Breast epithelium (tissue), 4 donors: ENCODE measurements at regions not wholly inside any gene's neighbourhood (a gene's known extent, or its start where the extent isn't known, plus 50 kb on each side); places are given as distances from the start of the nearest gene placed in this dataset.

Experiments
- DNase-seq, 2 donors: peaks; one replicate each; pipeline ENCODE4 v3.0.0-alpha.2; 2019; ENCODE audit warnings: low spot score in 2 of 2
- H3K27ac ChIP-seq, 2 donors: fragments of 200-600 bp; sonication (generic) in 1 of 2; one replicate each; pipeline ENCODE4 v1.5.1; 2016 to 2019; ENCODE audit warnings: mild to moderate bottlenecking in 1 of 2
- H3K27me3 ChIP-seq, 2 donors: fragments of 200-600 bp; sonication (generic) in 1 of 2; one replicate each; pipeline versions ENCODE4 v1.5.1 to v1.6.0; 2017 to 2019; ENCODE audit warnings: control low read depth in 1 of 2, mild to moderate bottlenecking in 1 of 2
- H3K36me3 ChIP-seq: fragments of 200-600 bp; one replicate; pipeline ENCODE4 v1.5.1; 2019
- H3K4me1 ChIP-seq, 2 donors: fragments of 200-600 bp; sonication (generic); one replicate each; pipeline ENCODE4 v1.5.1; 2016 to 2019; ENCODE audit warnings: control low read depth in 1 of 2
- H3K4me3 ChIP-seq, 3 donors: fragments of 200-600 bp; sonication (generic); 1 replicate in 2 of 3; 2 replicates in 1 of 3; pipeline ENCODE4 v1.5.1; 2016 to 2019; ENCODE audit warnings: mild to moderate bottlenecking in 3 of 3, moderate library complexity in 2 of 3
- H3K9me3 ChIP-seq, 2 donors: fragments of 200-600 bp; sonication (generic) in 1 of 2; one replicate each; pipeline ENCODE4 v1.5.1; 2016 to 2019; ENCODE audit warnings: control low read depth in 1 of 2
- POLR2A ChIP-seq: fragments of 450-650 bp; IDR thresholded peaks from one replicate; pipeline ENCODE4 v1.6.1; 2016; ENCODE audit warnings: antibody characterized with exemption, mild to moderate bottlenecking, moderate library complexity
- POLR2AphosphoS5 ChIP-seq, 3 donors: sonication (generic); formaldehyde crosslinking; IDR thresholded peaks; one replicate each; pipeline ENCODE4 v1.6.1; 2017; ENCODE audit warnings: antibody characterized with exemption in 3 of 3
- intact Hi-C: fragments of 100-400 bp; cut with DNase I; formaldehyde crosslinking; loops from one replicate; pipeline ENCODE4 v1.15.1; 2023; ENCODE audit warnings: low total_unique reads
- TF ChIP-seq, protein P1 (sequence below), 3 donors: fragments of 450-650 bp; IDR thresholded peaks; one replicate each; pipeline ENCODE4 v1.5.1; 2016 to 2017; ENCODE audit warnings: antibody characterized with exemption in 3 of 3, mild to moderate bottlenecking in 3 of 3, moderate library complexity in 3 of 3

DNA sequence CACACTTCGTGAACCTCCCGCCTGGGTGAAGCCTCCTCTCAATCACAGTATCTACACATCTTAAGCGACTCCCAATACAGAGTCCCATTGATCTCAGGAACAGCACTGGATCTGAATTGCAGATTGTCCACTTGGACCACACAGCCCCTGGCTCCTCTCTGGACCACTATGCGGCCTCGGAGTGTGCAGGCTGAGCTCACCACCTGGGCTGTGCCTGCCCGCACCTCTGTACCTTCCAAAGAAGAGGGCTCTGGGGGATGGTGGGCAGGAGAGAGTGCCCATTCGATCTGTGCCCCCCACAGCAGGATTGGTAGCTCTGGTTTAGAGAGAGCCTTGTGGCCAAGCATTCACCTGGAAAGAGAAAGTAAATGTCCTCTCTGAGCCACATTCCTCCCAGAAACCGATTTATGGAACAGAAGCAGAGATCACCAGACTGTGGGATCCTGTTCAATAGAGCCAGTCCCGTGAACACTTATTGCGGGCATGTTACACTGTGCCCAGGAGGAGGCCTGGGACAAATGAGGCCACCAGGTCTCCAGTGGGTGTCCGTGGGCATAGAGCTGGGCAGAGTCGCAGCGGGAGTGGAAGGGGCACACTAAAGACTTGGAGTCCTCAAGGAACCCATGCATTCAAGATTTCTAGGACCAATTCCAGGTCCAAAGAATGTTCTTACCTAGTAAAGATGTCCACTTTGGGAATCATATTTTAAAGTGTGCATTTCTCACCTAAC is 141.6 kb upstream of the SOX1 start:
- H3K27ac ChIP-seq = no peak overlapping the region
- intact Hi-C loops = no loop called here
- no peak for DNase-seq
- no peaks in the 10 kb centered on the region for H3K4me1 ChIP-seq
- H3K9me3 ChIP-seq = no peaks in the 10 kb centered on the region
- no peak for TF ChIP-seq POLR2AphosphoS5 (IDR thresholded peaks at IDR 0.05)
- no peak for TF ChIP-seq POLR2A
- TF ChIP-seq, protein P1, sequence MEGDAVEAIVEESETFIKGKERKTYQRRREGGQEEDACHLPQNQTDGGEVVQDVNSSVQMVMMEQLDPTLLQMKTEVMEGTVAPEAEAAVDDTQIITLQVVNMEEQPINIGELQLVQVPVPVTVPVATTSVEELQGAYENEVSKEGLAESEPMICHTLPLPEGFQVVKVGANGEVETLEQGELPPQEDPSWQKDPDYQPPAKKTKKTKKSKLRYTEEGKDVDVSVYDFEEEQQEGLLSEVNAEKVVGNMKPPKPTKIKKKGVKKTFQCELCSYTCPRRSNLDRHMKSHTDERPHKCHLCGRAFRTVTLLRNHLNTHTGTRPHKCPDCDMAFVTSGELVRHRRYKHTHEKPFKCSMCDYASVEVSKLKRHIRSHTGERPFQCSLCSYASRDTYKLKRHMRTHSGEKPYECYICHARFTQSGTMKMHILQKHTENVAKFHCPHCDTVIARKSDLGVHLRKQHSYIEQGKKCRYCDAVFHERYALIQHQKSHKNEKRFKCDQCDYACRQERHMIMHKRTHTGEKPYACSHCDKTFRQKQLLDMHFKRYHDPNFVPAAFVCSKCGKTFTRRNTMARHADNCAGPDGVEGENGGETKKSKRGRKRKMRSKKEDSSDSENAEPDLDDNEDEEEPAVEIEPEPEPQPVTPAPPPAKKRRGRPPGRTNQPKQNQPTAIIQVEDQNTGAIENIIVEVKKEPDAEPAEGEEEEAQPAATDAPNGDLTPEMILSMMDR (IDR thresholded peaks at IDR 0.05) = no peak
- H3K36me3 ChIP-seq = no peaks in the 10 kb centered on the region
- H3K27me3 ChIP-seq = peaks cover 0 to 34% of the 10 kb centered on the region in 2 donors
- H3K4me3 ChIP-seq = no peak overlapping the region

DNA sequence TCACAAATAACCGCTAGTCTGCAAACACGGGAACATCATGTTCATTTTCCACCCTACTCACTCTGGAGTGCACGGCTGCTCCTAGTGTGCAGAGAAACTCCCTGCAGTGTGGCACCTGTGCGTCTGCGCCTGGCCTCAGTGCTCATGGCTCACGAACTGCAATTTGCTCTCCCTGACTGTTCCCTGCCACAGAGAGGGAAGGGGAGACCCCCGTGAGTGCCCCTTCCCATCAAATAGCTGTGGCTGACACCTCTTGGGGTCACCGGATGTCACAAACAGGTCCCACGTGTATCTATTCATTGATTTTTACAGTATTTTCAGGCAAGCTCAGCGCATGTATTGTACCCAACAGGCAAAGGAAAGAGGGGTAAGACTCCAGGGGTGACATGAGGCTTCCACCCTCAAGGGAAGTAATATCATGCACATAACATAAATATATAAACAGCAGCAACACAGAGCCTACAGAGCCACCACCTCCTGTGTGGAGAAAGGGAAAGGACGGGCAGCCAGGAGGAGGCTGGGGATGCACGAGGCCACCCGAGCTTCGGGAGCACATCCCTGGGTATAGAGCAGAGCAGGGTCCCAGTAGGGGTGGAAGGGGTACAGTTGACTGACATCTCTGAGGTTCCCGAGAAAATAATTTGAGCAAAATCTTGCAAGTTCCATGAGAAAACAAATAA is 140.3 kb upstream of the SOX1 start:
- Histone ChIP-seq H3K4me3 (no peak overlapping the region), H3K4me1 (no peaks in the 10 kb centered on the region), H3K27me3 (peaks cover 0 to 23% of the 10 kb centered on the region in 2 donors), H3K9me3 (peaks cover 0 to 11% of the 10 kb centered on the region in 2 donors), H3K36me3 (no peaks in the 10 kb centered on the region), H3K27ac (no peak overlapping the region)
- DNase-seq = no peak
- TF ChIP-seq POLR2A = no peak
- TF ChIP-seq POLR2AphosphoS5 (IDR thresholded peaks at IDR 0.05) = no peak
- TF ChIP-seq, protein P1 (IDR thresholded peaks at IDR 0.05) = no peak
- intact Hi-C loops = no loop called here

DNA sequence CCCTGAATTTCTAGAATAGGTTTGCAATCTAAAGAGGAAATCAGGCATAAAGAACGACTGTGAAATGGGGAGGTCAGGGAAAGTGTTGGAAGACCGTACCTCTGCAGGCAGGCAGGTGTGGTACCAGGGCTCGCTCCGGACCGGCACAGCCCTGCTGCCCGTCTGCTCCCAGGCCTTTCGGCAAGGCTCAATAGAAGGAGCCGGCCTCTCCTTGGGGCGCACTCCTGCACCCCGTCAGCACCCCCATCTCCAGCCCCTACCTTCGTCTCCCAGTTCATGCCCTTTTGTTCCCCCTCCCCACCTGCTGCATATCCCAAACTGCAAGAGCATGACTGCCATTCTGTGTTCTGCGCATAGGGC is 139.8 kb upstream of the SOX1 start:
- no peak overlapping the region for H3K27ac ChIP-seq
- H3K9me3 ChIP-seq = peaks cover 0 to 16% of the 10 kb centered on the region in 2 donors
- H3K27me3 ChIP-seq = peaks cover 0 to 18% of the 10 kb centered on the region in 2 donors
- H3K36me3 ChIP-seq = no peaks in the 10 kb centered on the region
- intact Hi-C loops = no loop called here
- no peak for TF ChIP-seq POLR2AphosphoS5 (IDR thresholded peaks at IDR 0.05)
- TF ChIP-seq, protein P1 (IDR thresholded peaks at IDR 0.05) = no peak
- no peak for TF ChIP-seq POLR2A
- no peak overlapping the region for H3K4me3 ChIP-seq
- no peaks in the 10 kb centered on the region for H3K4me1 ChIP-seq
- DNase-seq = no peak

DNA sequence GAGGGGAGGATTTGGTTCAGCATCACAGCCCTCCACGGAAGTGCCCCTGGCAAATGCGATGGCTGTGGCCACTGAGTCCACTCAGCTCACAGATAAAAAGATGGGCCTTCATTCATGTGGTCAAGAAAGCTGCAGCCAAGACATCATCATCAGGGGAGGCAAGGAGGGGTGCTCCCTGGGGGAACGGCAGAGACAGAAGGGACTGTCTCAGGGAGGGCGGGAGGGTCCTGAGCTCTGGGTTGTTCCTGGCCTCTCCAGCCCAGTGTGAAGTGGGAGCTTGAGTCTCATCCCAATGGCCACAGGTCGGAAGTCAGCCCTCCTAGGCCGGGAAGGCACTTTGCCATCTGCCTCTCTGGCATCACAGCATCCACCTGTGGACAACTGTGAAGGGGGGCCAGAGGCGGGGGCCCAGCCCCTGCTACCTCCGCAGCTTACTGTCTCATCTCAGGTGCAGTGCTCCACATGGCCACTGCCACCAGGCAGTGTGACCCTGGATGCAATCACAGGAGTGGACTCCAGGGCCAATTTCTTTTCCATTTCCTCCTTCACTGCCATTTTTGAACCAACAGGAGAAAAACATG is 137.8 kb upstream of the SOX1 start:
- Histone ChIP-seq H3K9me3 (peaks cover 0 to 24% of the 10 kb centered on the region in 2 donors), H3K4me3 (no peak overlapping the region), H3K36me3 (no peaks in the 10 kb centered on the region), H3K27me3 (peaks cover 0 to 12% of the 10 kb centered on the region in 2 donors), H3K4me1 (no peaks in the 10 kb centered on the region), H3K27ac (no peak overlapping the region)
- no peak for DNase-seq
- intact Hi-C loops = no loop called here
- TF ChIP-seq, protein P1 (IDR thresholded peaks at IDR 0.05) = no peak
- no peak for TF ChIP-seq POLR2A
- TF ChIP-seq POLR2AphosphoS5 (IDR thresholded peaks at IDR 0.05) = no peak
